ENCODE measurements at regions not wholly inside any gene's neighbourhood (a gene's known extent, or its start where the extent isn't known, plus 50 kb on each side); places are given as distances from the start of the nearest gene placed in this dataset.

GRCh38 chr14:101497684-101498525 lies 63.4 kb upstream of the DIO3 start:
- DNase-seq = no peak

- DNase-seq = no peak
These were observed 62.8 kb upstream of the DIO3 start for GRCh38 chr14:101498526-101498860.

- no peak for DNase-seq
These were observed 62.2 kb upstream of the DIO3 start for GRCh38 chr14:101499080-101499479.

- no peak for DNase-seq
These were observed 61.8 kb upstream of the DIO3 start for GRCh38 chr14:101499513-101499912.

GRCh38 chr14:101500061-101500460 lies 61.2 kb upstream of the DIO3 start:
- DNase-seq = no peak

- DNase-seq = no peak
These were observed 60.6 kb upstream of the DIO3 start for GRCh38 chr14:101500681-101501080.

GRCh38 chr14:101501341-101501740 lies 60.0 kb upstream of the DIO3 start:
- DNase-seq = no peak

GRCh38 chr14:101501858-101502615 lies 59.3 kb upstream of the DIO3 start:
- no peak for DNase-seq

GRCh38 chr14:101502761-101503392 lies 58.4 kb upstream of the DIO3 start:
- no peak for DNase-seq

- DNase-seq = no peak
These were observed 57.7 kb upstream of the DIO3 start for GRCh38 chr14:101503431-101504095.

GRCh38 chr14:101504096-101504948 lies 57.0 kb upstream of the DIO3 start:
- DNase-seq = no peak

- no peak for DNase-seq
These were observed 55.9 kb upstream of the DIO3 start for GRCh38 chr14:101505236-101505970.

- no peak for DNase-seq
These were observed 54.9 kb upstream of the DIO3 start for GRCh38 chr14:101506211-101506925.

GRCh38 chr14:101506926-101507835 lies 54.1 kb upstream of the DIO3 start:
- DNase-seq = no peak

- no peak for DNase-seq
These were observed 53.5 kb upstream of the DIO3 start for GRCh38 chr14:101507836-101508150.

- no peak for DNase-seq
These were observed 52.9 kb upstream of the DIO3 start for GRCh38 chr14:101508196-101508947.

GRCh38 chr14:101508948-101509729 lies 52.2 kb upstream of the DIO3 start:
- DNase-seq = no peak

GRCh38 chr14:101509730-101510371 lies 51.4 kb upstream of the DIO3 start:
- no peak for DNase-seq

Measured in central memory CD4-positive, alpha-beta T cell (primary cell).